HepG2 (cell line): ENCODE measurements at regions not wholly inside any gene's neighbourhood (a gene's known extent, or its start where the extent isn't known, plus 50 kb on each side); places are given as distances from the start of the nearest gene placed in this dataset.

ENCODE experiments used
- FOXP4 ChIP-seq: sonication (generic); formaldehyde crosslinking; IDR thresholded peaks from 2 replicates; pipeline ENCODE4 v1.4.0; 2020; ENCODE audit warnings: missing genetic modification reagents
- KDM5B ChIP-seq: sonication (generic); formaldehyde crosslinking; IDR thresholded peaks from 2 replicates; pipeline ENCODE4 v1.4.0; 2020; ENCODE audit warnings: missing genetic modification reagents, mild to moderate bottlenecking, borderline replicate concordance
- LCORL ChIP-seq, 2 experiments: fragments of 450-650 bp in 1 of 2; sonication (generic) in 1 of 2; formaldehyde crosslinking in 1 of 2; IDR thresholded peaks; 2 replicates each; pipeline versions ENCODE4 v1.5.0 to v1.6.1; 2017 to 2020; ENCODE audit warnings: antibody characterized with exemption in 1 of 2, missing genetic modification reagents in 1 of 2
- SAP130 ChIP-seq: IDR thresholded peaks from 2 replicates; pipeline ENCODE4 v1.6.1; 2016; ENCODE audit warnings: low read depth
- SMAD3 ChIP-seq: sonication (generic); formaldehyde crosslinking; IDR thresholded peaks from 2 replicates; pipeline ENCODE4 v1.4.0; 2020; ENCODE audit warnings: missing genetic modification reagents
- THAP11 ChIP-seq: IDR thresholded peaks from 2 replicates; pipeline ENCODE4 v1.6.1; 2016; ENCODE audit warnings: missing biosample characterization, missing genetic modification reagents
- ZNF136 ChIP-seq: sonication (generic); formaldehyde crosslinking; IDR thresholded peaks from 2 replicates; pipeline ENCODE4 v1.8.1; 2022; ENCODE audit warnings: low read depth, mild to moderate bottlenecking, moderate library complexity, missing genetic modification reagents
- TF ChIP-seq, protein P1 (sequence below), 2 experiments: sonication (generic) in 1 of 2; formaldehyde crosslinking in 1 of 2; IDR thresholded peaks; 2 replicates each; pipeline versions ENCODE4 v1.4.0 to v1.6.1; 2016 to 2020; ENCODE audit warnings: borderline replicate concordance in 1 of 2, low read depth in 1 of 2, mild to moderate bottlenecking in 1 of 2, missing genetic modification reagents in 1 of 2
- TF ChIP-seq, protein P2 (sequence below): sonication (generic); formaldehyde crosslinking; IDR thresholded peaks from 2 replicates; pipeline ENCODE4 v1.4.0; 2020; ENCODE audit warnings: missing genetic modification reagents
- TF ChIP-seq, protein P3 (sequence below): sonication (generic); formaldehyde crosslinking; IDR thresholded peaks from 2 replicates; pipeline ENCODE4 v1.5.0; 2020; ENCODE audit warnings: mild to moderate bottlenecking, missing genetic modification reagents, borderline replicate concordance
- TF ChIP-seq, protein P4 (sequence below): IDR thresholded peaks from 2 replicates; pipeline ENCODE4 v1.6.1; 2016
- TF ChIP-seq, protein P5 (sequence below): sonication (generic); formaldehyde crosslinking; IDR thresholded peaks from 2 replicates; pipeline ENCODE4 v1.8.1; 2022; ENCODE audit warnings: mild to moderate bottlenecking, missing genetic modification reagents

GRCh38 chr5:134466241-134467069 lies 54.8 kb upstream of the CDKN2AIPNL start (continued):
- TF ChIP-seq, protein P1, sequence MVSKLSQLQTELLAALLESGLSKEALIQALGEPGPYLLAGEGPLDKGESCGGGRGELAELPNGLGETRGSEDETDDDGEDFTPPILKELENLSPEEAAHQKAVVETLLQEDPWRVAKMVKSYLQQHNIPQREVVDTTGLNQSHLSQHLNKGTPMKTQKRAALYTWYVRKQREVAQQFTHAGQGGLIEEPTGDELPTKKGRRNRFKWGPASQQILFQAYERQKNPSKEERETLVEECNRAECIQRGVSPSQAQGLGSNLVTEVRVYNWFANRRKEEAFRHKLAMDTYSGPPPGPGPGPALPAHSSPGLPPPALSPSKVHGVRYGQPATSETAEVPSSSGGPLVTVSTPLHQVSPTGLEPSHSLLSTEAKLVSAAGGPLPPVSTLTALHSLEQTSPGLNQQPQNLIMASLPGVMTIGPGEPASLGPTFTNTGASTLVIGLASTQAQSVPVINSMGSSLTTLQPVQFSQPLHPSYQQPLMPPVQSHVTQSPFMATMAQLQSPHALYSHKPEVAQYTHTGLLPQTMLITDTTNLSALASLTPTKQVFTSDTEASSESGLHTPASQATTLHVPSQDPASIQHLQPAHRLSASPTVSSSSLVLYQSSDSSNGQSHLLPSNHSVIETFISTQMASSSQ (IDR thresholded peaks at IDR 0.05; ENCODE audit: low read depth): no peak
- TF ChIP-seq, protein P1 (CRISPR knock-in tag; IDR thresholded peaks at IDR 0.05; ENCODE audit: borderline replicate concordance): peak; percentile 44; the same call in 1 of the 2 replicates
- TF ChIP-seq THAP11 (CRISPR knock-in tag) (no peak; the same call in 1 of the 2 replicates), SMAD3 (0 out of 2 replicates have a peak, but pooled peaks have one; percentile 22), SAP130 (CRISPR knock-in tag) (peak; percentile 52; the same call in 1 of the 2 replicates), FOXP4 (CRISPR knock-in tag) (peak; percentile 72), LCORL (IDR thresholded peaks at IDR 0.05) (peak; percentile 85), LCORL (CRISPR knock-in tag; IDR thresholded peaks at IDR 0.05) (peak; percentile 95), ZNF136 (CRISPR knock-in tag) (0 out of 2 replicates have a peak, but pooled peaks have one; percentile 36), KDM5B (CRISPR knock-in tag) (0 out of 2 replicates have a peak, but pooled peaks have one; percentile 20)
- TF ChIP-seq, protein P2, sequence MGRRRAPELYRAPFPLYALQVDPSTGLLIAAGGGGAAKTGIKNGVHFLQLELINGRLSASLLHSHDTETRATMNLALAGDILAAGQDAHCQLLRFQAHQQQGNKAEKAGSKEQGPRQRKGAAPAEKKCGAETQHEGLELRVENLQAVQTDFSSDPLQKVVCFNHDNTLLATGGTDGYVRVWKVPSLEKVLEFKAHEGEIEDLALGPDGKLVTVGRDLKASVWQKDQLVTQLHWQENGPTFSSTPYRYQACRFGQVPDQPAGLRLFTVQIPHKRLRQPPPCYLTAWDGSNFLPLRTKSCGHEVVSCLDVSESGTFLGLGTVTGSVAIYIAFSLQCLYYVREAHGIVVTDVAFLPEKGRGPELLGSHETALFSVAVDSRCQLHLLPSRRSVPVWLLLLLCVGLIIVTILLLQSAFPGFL (CRISPR knock-in tag): no peak
- TF ChIP-seq, protein P3, sequence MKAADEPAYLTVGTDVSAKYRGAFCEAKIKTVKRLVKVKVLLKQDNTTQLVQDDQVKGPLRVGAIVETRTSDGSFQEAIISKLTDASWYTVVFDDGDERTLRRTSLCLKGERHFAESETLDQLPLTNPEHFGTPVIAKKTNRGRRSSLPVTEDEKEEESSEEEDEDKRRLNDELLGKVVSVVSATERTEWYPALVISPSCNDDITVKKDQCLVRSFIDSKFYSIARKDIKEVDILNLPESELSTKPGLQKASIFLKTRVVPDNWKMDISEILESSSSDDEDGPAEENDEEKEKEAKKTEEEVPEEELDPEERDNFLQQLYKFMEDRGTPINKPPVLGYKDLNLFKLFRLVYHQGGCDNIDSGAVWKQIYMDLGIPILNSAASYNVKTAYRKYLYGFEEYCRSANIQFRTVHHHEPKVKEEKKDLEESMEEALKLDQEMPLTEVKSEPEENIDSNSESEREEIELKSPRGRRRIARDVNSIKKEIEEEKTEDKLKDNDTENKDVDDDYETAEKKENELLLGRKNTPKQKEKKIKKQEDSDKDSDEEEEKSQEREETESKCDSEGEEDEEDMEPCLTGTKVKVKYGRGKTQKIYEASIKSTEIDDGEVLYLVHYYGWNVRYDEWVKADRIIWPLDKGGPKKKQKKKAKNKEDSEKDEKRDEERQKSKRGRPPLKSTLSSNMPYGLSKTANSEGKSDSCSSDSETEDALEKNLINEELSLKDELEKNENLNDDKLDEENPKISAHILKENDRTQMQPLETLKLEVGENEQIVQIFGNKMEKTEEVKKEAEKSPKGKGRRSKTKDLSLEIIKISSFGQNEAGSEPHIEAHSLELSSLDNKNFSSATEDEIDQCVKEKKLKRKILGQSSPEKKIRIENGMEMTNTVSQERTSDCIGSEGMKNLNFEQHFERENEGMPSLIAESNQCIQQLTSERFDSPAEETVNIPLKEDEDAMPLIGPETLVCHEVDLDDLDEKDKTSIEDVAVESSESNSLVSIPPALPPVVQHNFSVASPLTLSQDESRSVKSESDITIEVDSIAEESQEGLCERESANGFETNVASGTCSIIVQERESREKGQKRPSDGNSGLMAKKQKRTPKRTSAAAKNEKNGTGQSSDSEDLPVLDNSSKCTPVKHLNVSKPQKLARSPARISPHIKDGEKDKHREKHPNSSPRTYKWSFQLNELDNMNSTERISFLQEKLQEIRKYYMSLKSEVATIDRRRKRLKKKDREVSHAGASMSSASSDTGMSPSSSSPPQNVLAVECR (CRISPR knock-in tag): peak; percentile 54
- TF ChIP-seq, protein P4, sequence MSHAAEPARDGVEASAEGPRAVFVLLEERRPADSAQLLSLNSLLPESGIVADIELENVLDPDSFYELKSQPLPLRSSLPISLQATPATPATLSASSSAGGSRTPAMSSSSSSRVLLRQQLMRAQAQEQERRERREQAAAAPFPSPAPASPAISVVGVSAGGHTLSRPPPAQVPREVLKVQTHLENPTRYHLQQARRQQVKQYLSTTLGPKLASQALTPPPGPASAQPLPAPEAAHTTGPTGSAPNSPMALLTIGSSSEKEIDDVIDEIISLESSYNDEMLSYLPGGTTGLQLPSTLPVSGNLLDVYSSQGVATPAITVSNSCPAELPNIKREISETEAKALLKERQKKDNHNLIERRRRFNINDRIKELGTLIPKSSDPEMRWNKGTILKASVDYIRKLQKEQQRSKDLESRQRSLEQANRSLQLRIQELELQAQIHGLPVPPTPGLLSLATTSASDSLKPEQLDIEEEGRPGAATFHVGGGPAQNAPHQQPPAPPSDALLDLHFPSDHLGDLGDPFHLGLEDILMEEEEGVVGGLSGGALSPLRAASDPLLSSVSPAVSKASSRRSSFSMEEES: no peak
- TF ChIP-seq, protein P5, sequence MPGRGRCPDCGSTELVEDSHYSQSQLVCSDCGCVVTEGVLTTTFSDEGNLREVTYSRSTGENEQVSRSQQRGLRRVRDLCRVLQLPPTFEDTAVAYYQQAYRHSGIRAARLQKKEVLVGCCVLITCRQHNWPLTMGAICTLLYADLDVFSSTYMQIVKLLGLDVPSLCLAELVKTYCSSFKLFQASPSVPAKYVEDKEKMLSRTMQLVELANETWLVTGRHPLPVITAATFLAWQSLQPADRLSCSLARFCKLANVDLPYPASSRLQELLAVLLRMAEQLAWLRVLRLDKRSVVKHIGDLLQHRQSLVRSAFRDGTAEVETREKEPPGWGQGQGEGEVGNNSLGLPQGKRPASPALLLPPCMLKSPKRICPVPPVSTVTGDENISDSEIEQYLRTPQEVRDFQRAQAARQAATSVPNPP (CRISPR knock-in tag): no peak
